PC-9 (cell line): ENCODE measurements at regions not wholly inside any gene's neighbourhood (a gene's known extent, or its start where the extent isn't known, plus 50 kb on each side); places are given as distances from the start of the nearest gene placed in this dataset.
"Not testable (repeated sequence)": the region's sequence is repeated elsewhere in the genome, so short reads cannot be mapped to it uniquely, and the experiment has no call there.

Source experiments
- BruUV-seq: library from RNA; stranded (reverse); fragments of 400-500 nt; replicated peaks from 2 replicates; lab custom pipeline; 2021; lab: Mats Ljungman, UMichigan
- CTCF ChIA-PET: fragments of 300-600 bp; sonication (Branson Sonifier 250); formaldehyde crosslinking; loops from one replicate; lab custom pipeline; 2022; ENCODE audit warnings: antibody characterized with exemption; lab: Charles Lee
- POLR2A ChIA-PET: fragments of 300-600 bp; sonication (Branson Sonifier 250); formaldehyde crosslinking; loops from one replicate; lab custom pipeline; 2022; ENCODE audit warnings: antibody characterized with exemption; ENCODE audit not compliant: unreplicated experiment; lab: Charles Lee
- DNase-seq, 2 experiments: peaks; one replicate each; pipeline versions ENCODE4 v3.0.0 to v3.0.0-alpha.2; 2015 to 2022; ENCODE audit warnings: mixed read lengths in 1 of 2
- H2AFZ ChIP-seq: fragments of 200-600 bp; sonication (generic); 2 replicates; pipeline ENCODE4 v1.8.1; 2017; ENCODE audit warnings: antibody characterized with exemption
- H3F3A ChIP-seq: fragments of 200-600 bp; sonication (generic); 2 replicates; pipeline ENCODE4 v1.8.1; 2017; ENCODE audit warnings: antibody characterized with exemption, mild to moderate bottlenecking, low read depth; ENCODE audit not compliant: insufficient read depth
- H3K27ac ChIP-seq: fragments of 200-600 bp; sonication (generic); 2 replicates; pipeline ENCODE4 v1.6.1; 2016; ENCODE audit warnings: mixed run types
- H3K27me3 ChIP-seq: fragments of 200-600 bp; sonication (generic); 2 replicates; pipeline ENCODE4 v1.6.1; 2016; ENCODE audit warnings: low read depth, mixed run types; ENCODE audit not compliant: insufficient read depth
- H3K36me3 ChIP-seq: fragments of 200-600 bp; sonication (generic); 2 replicates; pipeline ENCODE4 v1.6.1; 2016; ENCODE audit warnings: low read depth, mixed run types
- H3K4me1 ChIP-seq: fragments of 200-600 bp; sonication (generic); replicated peaks from 2 replicates; pipeline ENCODE4 v1.6.1; 2016; ENCODE audit warnings: mixed run types; ENCODE audit not compliant: insufficient read depth
- H3K4me2 ChIP-seq: fragments of 200-600 bp; sonication (generic); 2 replicates; pipeline ENCODE4 v1.6.1; 2017; ENCODE audit warnings: mixed run types
- H3K4me3 ChIP-seq: fragments of 200-600 bp; sonication (generic); 2 replicates; pipeline ENCODE4 v1.6.1; 2016; ENCODE audit warnings: mixed run types
- H3K79me2 ChIP-seq: fragments of 200-600 bp; sonication (generic); 2 replicates; pipeline ENCODE4 v1.6.1; 2017; ENCODE audit warnings: low read depth, mixed run types
- H3K9me2 ChIP-seq: fragments of 200-600 bp; sonication (generic); 2 replicates; pipeline ENCODE4 v1.8.1; 2017; ENCODE audit warnings: mild to moderate bottlenecking; ENCODE audit not compliant: insufficient read depth
- H3K9me3 ChIP-seq: fragments of 200-600 bp; sonication (generic); 2 replicates; pipeline ENCODE4 v1.8.1; 2016; ENCODE audit warnings: low read depth; ENCODE audit not compliant: insufficient read depth
- H4K20me1 ChIP-seq: fragments of 200-600 bp; sonication (generic); 2 replicates; pipeline ENCODE4 v1.8.1; 2017; ENCODE audit not compliant: insufficient read depth
- EZH2 ChIP-seq: fragments of 200-600 bp; sonication (generic); IDR thresholded peaks from 2 replicates; pipeline ENCODE4 v1.8.0; 2017; ENCODE audit warnings: antibody characterized with exemption, low read depth
- intact Hi-C: fragments of 100-400 bp; cut with micrococcal nuclease; formaldehyde crosslinking; loops from one replicate; pipeline ENCODE4 v1.10.0; 2022; ENCODE audit not compliant: unreplicated experiment
- TF ChIP-seq, protein P1 (sequence below): fragments of 200-600 bp; sonication (generic); conservative IDR thresholded peaks from 2 replicates; pipeline ENCODE4 v1.6.1; 2017; ENCODE audit warnings: mixed run types, antibody characterized with exemption, mild to moderate bottlenecking, moderate library complexity

DNA sequence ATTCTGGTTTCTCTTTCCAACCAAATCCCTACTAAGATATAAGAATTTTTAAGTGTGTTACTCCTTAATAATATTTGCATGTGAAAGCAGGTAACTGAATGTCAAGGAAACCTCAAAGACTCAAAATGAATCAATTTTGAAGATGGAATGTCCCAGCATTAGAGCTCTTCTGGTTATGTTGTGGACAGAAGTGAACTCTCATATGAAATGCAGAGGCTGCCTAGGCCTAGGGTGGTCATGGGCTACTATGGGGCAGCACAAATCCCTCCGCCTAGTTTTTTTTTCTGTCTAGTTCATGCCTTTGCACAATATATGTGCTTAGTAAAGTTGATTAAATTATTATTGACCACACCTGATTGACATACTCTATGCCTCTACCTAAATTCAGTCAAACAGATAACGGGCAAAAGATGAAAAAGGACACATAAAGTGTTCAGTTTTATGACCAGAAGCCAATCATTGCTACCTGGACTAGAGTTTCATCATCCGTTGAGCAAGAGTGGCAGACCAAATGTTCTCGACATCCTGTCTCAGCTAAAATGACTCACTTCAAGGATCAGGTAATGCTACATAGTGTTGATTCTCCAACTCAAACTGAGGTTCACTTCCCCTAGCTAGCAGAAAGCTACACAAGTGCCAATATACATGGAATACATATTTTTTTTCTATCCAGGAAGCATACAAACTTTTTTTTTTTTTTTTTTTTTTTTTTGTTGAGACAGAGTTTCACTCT is 1211.4 kb downstream of the VRK1 start:
- intact Hi-C loops = no loop called here
- no peaks in the 10 kb centered on the region for H3K9me2 ChIP-seq
- BruUV-seq = no TSS peak
- H3K27me3 ChIP-seq = no peaks in the 10 kb centered on the region
- H3K79me2 ChIP-seq = no peaks in the 10 kb centered on the region
- H3F3A ChIP-seq = no peaks in the 10 kb centered on the region
- H3K9me3 ChIP-seq = no peaks in the 10 kb centered on the region
- DNase-seq = no peak
- CTCF ChIA-PET = no interaction called here
- no peaks in the 10 kb centered on the region for H3K4me1 ChIP-seq
- no peaks in the 10 kb centered on the region for H3K36me3 ChIP-seq
- H2AFZ ChIP-seq = no peak overlapping the region
- H3K27ac ChIP-seq = no peak overlapping the region
- TF ChIP-seq, protein P1, sequence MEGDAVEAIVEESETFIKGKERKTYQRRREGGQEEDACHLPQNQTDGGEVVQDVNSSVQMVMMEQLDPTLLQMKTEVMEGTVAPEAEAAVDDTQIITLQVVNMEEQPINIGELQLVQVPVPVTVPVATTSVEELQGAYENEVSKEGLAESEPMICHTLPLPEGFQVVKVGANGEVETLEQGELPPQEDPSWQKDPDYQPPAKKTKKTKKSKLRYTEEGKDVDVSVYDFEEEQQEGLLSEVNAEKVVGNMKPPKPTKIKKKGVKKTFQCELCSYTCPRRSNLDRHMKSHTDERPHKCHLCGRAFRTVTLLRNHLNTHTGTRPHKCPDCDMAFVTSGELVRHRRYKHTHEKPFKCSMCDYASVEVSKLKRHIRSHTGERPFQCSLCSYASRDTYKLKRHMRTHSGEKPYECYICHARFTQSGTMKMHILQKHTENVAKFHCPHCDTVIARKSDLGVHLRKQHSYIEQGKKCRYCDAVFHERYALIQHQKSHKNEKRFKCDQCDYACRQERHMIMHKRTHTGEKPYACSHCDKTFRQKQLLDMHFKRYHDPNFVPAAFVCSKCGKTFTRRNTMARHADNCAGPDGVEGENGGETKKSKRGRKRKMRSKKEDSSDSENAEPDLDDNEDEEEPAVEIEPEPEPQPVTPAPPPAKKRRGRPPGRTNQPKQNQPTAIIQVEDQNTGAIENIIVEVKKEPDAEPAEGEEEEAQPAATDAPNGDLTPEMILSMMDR = no peak
- no peak for TF ChIP-seq EZH2
- POLR2A ChIA-PET = no interaction called here
- no peak overlapping the region for H3K4me3 ChIP-seq
- no peaks in the 10 kb centered on the region for H4K20me1 ChIP-seq
- no peak overlapping the region for H3K4me2 ChIP-seq

DNA sequence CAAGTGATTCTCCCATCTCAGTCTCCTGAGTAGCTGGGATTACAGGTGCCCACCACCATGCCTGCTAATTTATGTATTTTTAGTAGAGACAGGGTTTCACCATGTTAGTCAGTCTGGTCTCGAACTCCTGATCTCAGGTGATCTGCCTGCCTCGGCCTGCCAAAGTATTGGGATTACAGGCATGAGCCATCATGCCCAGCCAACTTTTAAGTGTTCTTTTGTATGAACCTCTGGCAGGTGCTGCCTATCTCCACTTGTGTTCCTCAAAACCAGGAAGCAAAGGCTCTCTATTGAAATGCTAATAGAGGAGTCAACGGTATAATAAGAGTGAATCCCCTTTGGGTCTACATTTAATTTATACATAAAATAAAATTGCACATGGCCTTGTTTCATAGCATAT is 1212.0 kb downstream of the VRK1 start:
- H3K79me2 ChIP-seq, H3K9me2 ChIP-seq, H3K4me1 ChIP-seq, intact Hi-C loops, H3K27me3 ChIP-seq, DNase-seq, H3F3A ChIP-seq, H3K36me3 ChIP-seq, BruUV-seq, H3K4me2 ChIP-seq, H3K9me3 ChIP-seq, H3K4me3 ChIP-seq, H3K27ac ChIP-seq, H4K20me1 ChIP-seq, POLR2A ChIA-PET, CTCF ChIA-PET, H2AFZ ChIP-seq: not testable (repeated sequence)

DNA sequence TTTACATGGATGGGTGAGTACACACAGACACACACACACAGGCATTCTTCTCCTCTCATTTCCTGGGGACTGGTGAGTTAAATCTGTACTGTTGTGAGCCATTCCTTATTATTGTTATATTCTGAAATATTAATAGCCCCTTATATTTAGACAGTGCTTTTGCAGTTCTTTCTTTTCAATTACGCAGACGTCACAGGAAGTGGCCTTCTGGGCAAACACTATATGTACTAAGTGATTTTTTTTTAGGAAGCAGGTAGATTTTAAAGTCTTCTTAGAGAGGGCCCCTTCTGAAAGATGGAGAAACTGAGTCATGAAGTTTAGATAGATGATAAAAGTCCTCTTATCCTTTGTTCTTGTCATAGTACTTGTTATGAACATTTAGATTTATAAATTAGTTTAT is 1213.6 kb downstream of the VRK1 start:
- Histone ChIP-seq H3F3A (no peaks in the 10 kb centered on the region), H3K4me2 (no peak overlapping the region), H3K4me3 (no peak overlapping the region), H3K36me3 (no peaks in the 10 kb centered on the region), H3K27ac (no peak overlapping the region), H4K20me1 (no peaks in the 10 kb centered on the region), H3K9me2 (no peaks in the 10 kb centered on the region), H3K4me1 (no peaks in the 10 kb centered on the region), H3K27me3 (no peaks in the 10 kb centered on the region), H3K79me2 (no peaks in the 10 kb centered on the region), H3K9me3 (no peaks in the 10 kb centered on the region), H2AFZ (no peak overlapping the region)
- intact Hi-C loops = no loop called here
- ChIA-PET POLR2A (no interaction called here), CTCF (no interaction called here)
- DNase-seq = no peak
- BruUV-seq = no TSS peak
- TF ChIP-seq, protein P1 = no peak
- no peak for TF ChIP-seq EZH2
